ENCODE measurements at regions not wholly inside any gene's neighbourhood (a gene's known extent, or its start where the extent isn't known, plus 50 kb on each side); places are given as distances from the start of the nearest gene placed in this dataset.

DNA sequence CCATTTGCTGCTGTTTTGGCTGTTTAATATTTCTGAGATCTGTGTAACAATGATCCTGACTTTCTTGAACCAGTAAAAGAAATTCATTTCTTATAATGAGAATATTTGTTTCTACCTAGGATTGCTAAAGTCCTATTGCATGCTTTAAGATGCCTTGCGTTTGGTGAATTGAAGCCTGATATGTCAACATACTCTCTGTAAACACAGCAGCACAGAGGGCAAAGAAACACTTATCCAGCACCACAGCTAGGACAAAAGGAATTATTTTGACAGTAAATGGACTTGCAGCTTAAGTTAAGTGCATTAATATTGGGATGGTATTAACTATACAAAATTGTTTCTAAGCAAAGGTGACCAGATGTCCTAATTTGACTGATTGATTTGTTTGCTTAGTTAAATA is 2031.2 kb upstream of the CDH6 start:
- TF ChIP-seq, protein P1, sequence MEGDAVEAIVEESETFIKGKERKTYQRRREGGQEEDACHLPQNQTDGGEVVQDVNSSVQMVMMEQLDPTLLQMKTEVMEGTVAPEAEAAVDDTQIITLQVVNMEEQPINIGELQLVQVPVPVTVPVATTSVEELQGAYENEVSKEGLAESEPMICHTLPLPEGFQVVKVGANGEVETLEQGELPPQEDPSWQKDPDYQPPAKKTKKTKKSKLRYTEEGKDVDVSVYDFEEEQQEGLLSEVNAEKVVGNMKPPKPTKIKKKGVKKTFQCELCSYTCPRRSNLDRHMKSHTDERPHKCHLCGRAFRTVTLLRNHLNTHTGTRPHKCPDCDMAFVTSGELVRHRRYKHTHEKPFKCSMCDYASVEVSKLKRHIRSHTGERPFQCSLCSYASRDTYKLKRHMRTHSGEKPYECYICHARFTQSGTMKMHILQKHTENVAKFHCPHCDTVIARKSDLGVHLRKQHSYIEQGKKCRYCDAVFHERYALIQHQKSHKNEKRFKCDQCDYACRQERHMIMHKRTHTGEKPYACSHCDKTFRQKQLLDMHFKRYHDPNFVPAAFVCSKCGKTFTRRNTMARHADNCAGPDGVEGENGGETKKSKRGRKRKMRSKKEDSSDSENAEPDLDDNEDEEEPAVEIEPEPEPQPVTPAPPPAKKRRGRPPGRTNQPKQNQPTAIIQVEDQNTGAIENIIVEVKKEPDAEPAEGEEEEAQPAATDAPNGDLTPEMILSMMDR (IDR thresholded peaks at IDR 0.05), result no peak
- no peak for TF ChIP-seq POLR2A (IDR thresholded peaks at IDR 0.05)
